Esophagus muscularis mucosa (tissue), 4 donors: ENCODE measurements at regions not wholly inside any gene's neighbourhood (a gene's known extent, or its start where the extent isn't known, plus 50 kb on each side); places are given as distances from the start of the nearest gene placed in this dataset.

Source experiments
- CTCF ChIP-seq, 3 experiments: fragments of 200-600 bp in 2 of 3; fragments of 450-650 bp in 1 of 3; sonication (generic) in 2 of 3; IDR thresholded peaks; one replicate each; pipeline ENCODE4 v1.5.1; 2017 to 2019; ENCODE audit warnings: antibody characterized with exemption in 3 of 3, mild to moderate bottlenecking in 2 of 3, moderate library complexity in 1 of 3
- EP300 ChIP-seq: sonication (generic); formaldehyde crosslinking; IDR thresholded peaks from one replicate; pipeline ENCODE4 v1.6.1; 2017; ENCODE audit warnings: antibody characterized with exemption
- POLR2A ChIP-seq: fragments of 450-650 bp; IDR thresholded peaks from one replicate; pipeline ENCODE4 v1.6.1; 2017; ENCODE audit warnings: antibody characterized with exemption, moderate library complexity, mild to moderate bottlenecking, low read depth
- POLR2AphosphoS5 ChIP-seq, 2 donors: sonication (generic); formaldehyde crosslinking; IDR thresholded peaks; one replicate each; pipeline ENCODE4 v1.6.1; 2017; ENCODE audit warnings: antibody characterized with exemption in 2 of 2

- TF ChIP-seq EP300 (no peak), POLR2AphosphoS5 (IDR thresholded peaks at IDR 0.05) (no peak), CTCF (IDR thresholded peaks at IDR 0.05) (no peak), POLR2A (no peak)
These were observed 1397.3 kb upstream of the TENM4 start for GRCh38 chr11:80838153-80838552.
